Mesothelial cell of epicardium (in vitro differentiated cells): ENCODE measurements at regions not wholly inside any gene's neighbourhood (a gene's known extent, or its start where the extent isn't known, plus 50 kb on each side); places are given as distances from the start of the nearest gene placed in this dataset.
A peak's percentile ranks its signal among the peaks of the same experiment; 100 is the strongest.

Source experiments
- DNase-seq, 2 experiments: peaks; one replicate each; pipeline ENCODE4 v3.0.0; 2021; ENCODE audit warnings: low spot score in 2 of 2; ENCODE audit not compliant: unreplicated experiment in 2 of 2
- H3K27ac Mint-ChIP-seq: 2 replicates; pipeline ENCODE4 v1.8.0; 2021; ENCODE audit warnings: mixed read lengths
- H3K27me3 Mint-ChIP-seq: 2 replicates; pipeline ENCODE4 v1.8.0; 2021; ENCODE audit warnings: low read depth, mixed read lengths
- H3K36me3 Mint-ChIP-seq: 2 replicates; pipeline ENCODE4 v1.8.0; 2021; ENCODE audit warnings: mixed read lengths
- H3K4me1 Mint-ChIP-seq: 2 replicates; pipeline ENCODE4 v1.8.0; 2021; ENCODE audit warnings: mixed read lengths
- H3K4me3 Mint-ChIP-seq: 2 replicates; pipeline ENCODE4 v1.8.0; 2021; ENCODE audit warnings: mild to moderate bottlenecking, moderate library complexity, mixed read lengths
- H3K9me3 Mint-ChIP-seq: 2 replicates; pipeline ENCODE4 v1.8.0; 2021; ENCODE audit warnings: mixed read lengths
- TF ChIP-seq, protein P1 (sequence below): fragments of 200-600 bp; sonication (generic); IDR thresholded peaks from one replicate; pipeline ENCODE4 v1.5.0; 2021; ENCODE audit warnings: antibody characterized with exemption; ENCODE audit not compliant: unreplicated experiment

DNA sequence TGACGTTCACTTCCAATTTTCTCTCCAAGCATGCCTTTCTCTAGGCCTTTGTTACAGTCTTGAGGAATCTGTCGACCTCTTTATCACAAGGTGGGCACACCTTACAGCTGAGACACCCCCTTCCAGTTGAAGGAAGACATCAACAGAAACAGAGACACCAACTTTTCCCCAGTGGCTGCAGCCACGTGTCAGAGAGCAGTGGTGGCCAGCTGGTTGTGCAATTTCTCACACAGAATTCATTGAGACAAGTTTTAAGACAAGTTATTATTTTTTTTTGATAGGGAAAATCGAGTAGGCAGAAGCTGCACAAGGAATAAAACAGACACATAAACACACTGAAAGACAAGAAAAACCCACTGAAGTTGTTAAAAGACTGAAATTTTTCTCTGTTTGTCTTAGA lies 436.7 kb upstream of the MDFIC2 start:
- H3K27me3 Mint-ChIP-seq, result no peaks in the 10 kb centered on the region
- TF ChIP-seq, protein P1, sequence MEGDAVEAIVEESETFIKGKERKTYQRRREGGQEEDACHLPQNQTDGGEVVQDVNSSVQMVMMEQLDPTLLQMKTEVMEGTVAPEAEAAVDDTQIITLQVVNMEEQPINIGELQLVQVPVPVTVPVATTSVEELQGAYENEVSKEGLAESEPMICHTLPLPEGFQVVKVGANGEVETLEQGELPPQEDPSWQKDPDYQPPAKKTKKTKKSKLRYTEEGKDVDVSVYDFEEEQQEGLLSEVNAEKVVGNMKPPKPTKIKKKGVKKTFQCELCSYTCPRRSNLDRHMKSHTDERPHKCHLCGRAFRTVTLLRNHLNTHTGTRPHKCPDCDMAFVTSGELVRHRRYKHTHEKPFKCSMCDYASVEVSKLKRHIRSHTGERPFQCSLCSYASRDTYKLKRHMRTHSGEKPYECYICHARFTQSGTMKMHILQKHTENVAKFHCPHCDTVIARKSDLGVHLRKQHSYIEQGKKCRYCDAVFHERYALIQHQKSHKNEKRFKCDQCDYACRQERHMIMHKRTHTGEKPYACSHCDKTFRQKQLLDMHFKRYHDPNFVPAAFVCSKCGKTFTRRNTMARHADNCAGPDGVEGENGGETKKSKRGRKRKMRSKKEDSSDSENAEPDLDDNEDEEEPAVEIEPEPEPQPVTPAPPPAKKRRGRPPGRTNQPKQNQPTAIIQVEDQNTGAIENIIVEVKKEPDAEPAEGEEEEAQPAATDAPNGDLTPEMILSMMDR, result no peak
- no peaks in the 10 kb centered on the region for H3K9me3 Mint-ChIP-seq
- peaks cover 29% of the 10 kb centered on the region for H3K4me1 Mint-ChIP-seq
- H3K36me3 Mint-ChIP-seq, result no peaks in the 10 kb centered on the region
- H3K4me3 Mint-ChIP-seq, result no peak overlapping the region
- no peak for DNase-seq
- H3K27ac Mint-ChIP-seq, result peak overlapping the region; percentile 64

DNA sequence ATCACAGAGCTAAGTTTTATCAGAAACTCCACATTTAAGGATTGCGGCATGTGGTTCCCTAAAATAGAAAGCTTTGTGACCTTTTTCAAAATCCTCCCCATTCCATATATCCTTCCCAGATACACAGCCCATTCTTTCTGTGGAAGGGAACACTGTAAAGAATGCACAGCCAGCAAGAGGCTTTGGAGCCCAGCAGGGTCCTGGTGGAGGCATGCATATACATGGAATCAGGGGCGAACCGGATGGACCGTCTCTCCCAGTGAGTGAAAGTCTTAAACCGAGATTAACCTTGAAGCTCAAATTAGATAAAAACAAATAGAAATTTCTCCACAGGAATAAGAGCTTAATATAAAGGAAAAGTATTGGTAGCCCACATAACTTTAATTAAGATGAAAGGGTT lies 436.2 kb upstream of the MDFIC2 start:
- peaks cover 33% of the 10 kb centered on the region for H3K4me1 Mint-ChIP-seq

GRCh38 chr3:70747847-70748246 lies 435.4 kb upstream of the MDFIC2 start:
- Mint-ChIP-seq H3K4me1 (peaks cover 37% of the 10 kb centered on the region), H3K27me3 (no peaks in the 10 kb centered on the region), H3K4me3 (no peak overlapping the region), H3K9me3 (no peaks in the 10 kb centered on the region), H3K36me3 (no peaks in the 10 kb centered on the region), H3K27ac (no peak overlapping the region)
- no peak for DNase-seq
- TF ChIP-seq, protein P1, result no peak

More for the DNA sequence above, 436.2 kb upstream of the MDFIC2 start:
- H3K9me3 Mint-ChIP-seq, result no peaks in the 10 kb centered on the region
- no peak overlapping the region for H3K4me3 Mint-ChIP-seq
- no peaks in the 10 kb centered on the region for H3K36me3 Mint-ChIP-seq
- DNase-seq, result no peak
- H3K27ac Mint-ChIP-seq, result peak overlapping the region; percentile 23
- TF ChIP-seq, protein P1, result no peak
- H3K27me3 Mint-ChIP-seq, result no peaks in the 10 kb centered on the region

DNA sequence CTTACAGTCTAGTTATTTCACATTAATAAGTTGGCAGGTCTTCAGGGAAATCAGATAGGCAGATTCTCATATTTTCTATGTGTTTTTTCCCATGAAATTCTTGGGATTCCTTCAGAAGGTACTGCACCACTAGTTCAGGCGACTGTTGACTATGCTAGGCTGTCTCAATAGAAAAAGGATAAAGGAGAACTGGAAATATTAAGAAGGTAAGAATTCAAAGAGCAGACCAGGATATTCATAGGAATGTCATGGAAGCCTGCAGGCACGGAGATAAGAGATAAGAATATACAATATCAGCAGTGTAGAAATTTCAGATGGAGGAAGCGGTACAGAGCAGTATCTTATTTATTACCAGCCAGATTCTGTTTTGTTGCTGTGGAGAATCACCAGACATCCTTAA lies 432.1 kb upstream of the MDFIC2 start:
- Mint-ChIP-seq H3K9me3 (no peaks in the 10 kb centered on the region), H3K4me3 (no peak overlapping the region), H3K36me3 (no peaks in the 10 kb centered on the region), H3K4me1 (peaks cover 46% of the 10 kb centered on the region), H3K27ac (peak overlapping the region; percentile 92), H3K27me3 (no peaks in the 10 kb centered on the region)
- TF ChIP-seq, protein P1, result no peak
- no peak for DNase-seq

DNA sequence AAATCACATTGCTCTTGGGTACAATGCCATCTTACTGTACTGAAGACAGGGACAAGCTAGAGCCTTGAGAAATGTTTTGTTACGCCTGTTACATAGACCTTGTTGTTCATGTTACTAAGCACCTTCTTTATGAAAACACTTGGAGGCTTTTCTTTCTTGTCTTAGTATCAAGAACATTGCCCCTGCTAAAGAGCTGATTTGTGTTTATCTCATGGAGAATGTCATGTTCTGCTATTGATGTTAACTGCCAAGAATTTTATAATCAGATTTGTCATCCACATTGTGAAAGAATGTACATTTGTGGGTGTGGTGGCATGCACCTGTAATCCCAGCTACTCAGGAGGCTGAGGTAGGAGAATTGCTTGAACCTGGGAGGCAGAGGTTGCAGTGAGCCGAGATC lies 431.3 kb upstream of the MDFIC2 start:
- TF ChIP-seq, protein P1, result no peak
- Mint-ChIP-seq H3K4me1 (peaks cover 39% of the 10 kb centered on the region), H3K4me3 (no peak overlapping the region), H3K27ac (peak overlapping the region; percentile 17), H3K27me3 (no peaks in the 10 kb centered on the region), H3K36me3 (no peaks in the 10 kb centered on the region), H3K9me3 (no peaks in the 10 kb centered on the region)
- no peak for DNase-seq

DNA sequence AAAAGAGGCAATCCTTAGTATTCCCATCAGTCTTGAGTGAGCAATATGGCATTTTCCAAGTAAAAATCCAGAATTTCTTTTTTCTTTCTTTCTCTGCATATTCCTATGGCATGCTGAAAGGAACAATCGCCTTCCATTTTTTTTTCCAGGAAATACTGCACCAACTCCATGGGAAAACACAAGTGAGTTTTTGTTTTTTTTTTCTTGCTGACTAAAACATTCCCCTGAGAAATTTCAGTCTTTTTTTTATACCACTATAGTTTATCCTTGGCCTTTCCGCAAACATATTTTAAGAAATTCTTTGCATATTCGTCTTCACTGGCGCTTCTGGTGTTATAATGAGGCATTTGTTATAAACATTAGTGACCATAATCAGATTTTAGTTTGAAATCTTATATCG lies 429.6 kb upstream of the MDFIC2 start:
- H3K36me3 Mint-ChIP-seq, result no peaks in the 10 kb centered on the region
- TF ChIP-seq, protein P1, result no peak
- no peak overlapping the region for H3K27ac Mint-ChIP-seq
- DNase-seq, result no peak
- H3K4me1 Mint-ChIP-seq, result peaks cover 33% of the 10 kb centered on the region
- H3K9me3 Mint-ChIP-seq, result peaks cover 4% of the 10 kb centered on the region
- H3K27me3 Mint-ChIP-seq, result no peaks in the 10 kb centered on the region
- H3K4me3 Mint-ChIP-seq, result no peak overlapping the region
